ENCODE measurements at regions not wholly inside any gene's neighbourhood (a gene's known extent, or its start where the extent isn't known, plus 50 kb on each side); places are given as distances from the start of the nearest gene placed in this dataset.
"Not testable (repeated sequence)": the region's sequence is repeated elsewhere in the genome, so short reads cannot be mapped to it uniquely, and the experiment has no call there.

DNA sequence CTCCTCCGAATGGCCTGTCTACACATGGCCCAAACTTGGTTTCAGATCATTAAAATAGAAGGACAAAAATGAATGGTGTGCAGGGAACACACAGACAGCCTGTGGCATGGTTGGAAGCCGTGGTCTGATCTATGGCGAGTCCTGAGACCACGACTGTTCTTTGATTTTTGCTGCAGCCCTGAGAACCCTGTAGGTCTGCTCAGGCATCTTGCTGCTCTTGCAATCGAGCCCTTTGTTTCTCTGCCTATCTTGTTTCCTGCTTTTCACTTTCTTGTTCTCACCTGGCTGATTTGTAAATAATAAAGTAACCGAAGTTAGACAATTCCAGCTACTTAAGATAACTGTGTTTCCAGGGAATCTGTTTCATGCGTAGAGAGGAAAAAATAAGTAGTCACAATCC lies 54.1 kb upstream of the NBPF9 start:
- not testable (repeated sequence) for H3K4me3 ChIP-seq (ENCODE audit: insufficient read length, low read depth); H3K9me3 ChIP-seq (ENCODE audit: insufficient read depth, low read length); H3K27me3 ChIP-seq (ENCODE audit: insufficient read depth, insufficient read length); H3K36me3 ChIP-seq (ENCODE audit: insufficient read depth, insufficient read length, low read length); H3K9ac ChIP-seq (ENCODE audit: insufficient read length, low read depth); H3K4me1 ChIP-seq (ENCODE audit: insufficient read depth, insufficient read length); DNase-seq (ENCODE audit: low read depth, low spot score)

GRCh38 chr1:149158308-149158707 lies 55.0 kb upstream of the NBPF9 start:
- DNase-seq (ENCODE audit: low read depth, low spot score); H3K9ac ChIP-seq (ENCODE audit: insufficient read length, low read depth); H3K4me1 ChIP-seq (ENCODE audit: insufficient read depth, insufficient read length); H3K9me3 ChIP-seq (ENCODE audit: insufficient read depth, low read length); H3K4me3 ChIP-seq (ENCODE audit: insufficient read length, low read depth); H3K36me3 ChIP-seq (ENCODE audit: insufficient read depth, insufficient read length, low read length); H3K27me3 ChIP-seq (ENCODE audit: insufficient read depth, insufficient read length): not testable (repeated sequence)

DNA sequence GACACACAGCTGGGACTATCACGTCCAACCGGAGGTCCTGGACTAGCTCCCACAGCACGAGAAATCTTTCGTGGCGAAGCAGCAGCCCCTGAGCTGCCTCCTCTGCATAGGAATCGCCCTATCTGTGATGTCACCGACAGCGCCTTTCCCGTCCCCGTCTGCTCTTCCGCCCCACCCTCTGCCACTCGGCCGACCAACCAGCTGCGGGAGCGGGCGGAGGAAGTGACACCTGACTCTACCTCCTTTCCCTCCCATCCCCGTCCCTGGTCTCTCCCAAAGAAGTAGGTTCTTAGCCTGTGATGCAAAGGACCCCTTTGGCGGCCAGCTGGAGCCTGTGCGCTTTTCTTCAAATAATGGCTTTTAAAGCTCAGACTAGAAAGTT lies 59.7 kb upstream of the NBPF9 start:
- DNase-seq (ENCODE audit: low read depth, low spot score); H3K9ac ChIP-seq (ENCODE audit: insufficient read length, low read depth); H3K9me3 ChIP-seq (ENCODE audit: insufficient read depth, low read length): not testable (repeated sequence)

DNA sequence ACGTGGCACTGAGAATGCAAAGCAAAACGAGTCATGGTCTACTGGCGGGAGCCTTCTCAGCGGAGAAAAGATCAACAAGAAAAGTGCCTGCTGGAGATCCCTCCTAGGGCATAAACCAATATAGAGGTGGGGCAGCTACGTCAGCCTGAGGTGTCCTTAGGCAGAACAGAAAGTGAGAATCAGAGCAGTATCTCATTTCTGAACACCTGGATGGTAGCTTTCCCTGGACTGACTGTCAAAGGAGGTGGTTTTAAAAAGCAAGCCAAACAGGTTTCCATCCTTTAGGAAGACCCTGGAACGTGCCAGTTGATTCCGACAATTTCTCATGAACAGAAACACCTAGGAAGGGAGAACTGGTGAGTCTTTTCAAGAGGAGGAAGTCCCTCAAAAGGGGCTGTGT lies 71.4 kb upstream of the NBPF9 start:
- not testable (repeated sequence) for DNase-seq (ENCODE audit: low read depth, low spot score)

More for the DNA sequence above, 59.7 kb upstream of the NBPF9 start:
- not testable (repeated sequence) for H3K36me3 ChIP-seq (ENCODE audit: insufficient read depth, insufficient read length, low read length); H3K4me1 ChIP-seq (ENCODE audit: insufficient read depth, insufficient read length); H3K27me3 ChIP-seq (ENCODE audit: insufficient read depth, insufficient read length); H3K4me3 ChIP-seq (ENCODE audit: insufficient read length, low read depth)

GRCh38 chr1:149175812-149176211 lies 72.5 kb upstream of the NBPF9 start:
- H3K4me3 ChIP-seq (ENCODE audit: insufficient read length, low read depth): not testable (repeated sequence)

More for the DNA sequence above, 71.4 kb upstream of the NBPF9 start:
- not testable (repeated sequence) for H3K9me3 ChIP-seq (ENCODE audit: insufficient read depth, low read length); H3K27me3 ChIP-seq (ENCODE audit: insufficient read depth, insufficient read length); H3K9ac ChIP-seq (ENCODE audit: insufficient read length, low read depth); H3K4me1 ChIP-seq (ENCODE audit: insufficient read depth, insufficient read length); H3K36me3 ChIP-seq (ENCODE audit: insufficient read depth, insufficient read length, low read length); H3K4me3 ChIP-seq (ENCODE audit: insufficient read length, low read depth)

DNA sequence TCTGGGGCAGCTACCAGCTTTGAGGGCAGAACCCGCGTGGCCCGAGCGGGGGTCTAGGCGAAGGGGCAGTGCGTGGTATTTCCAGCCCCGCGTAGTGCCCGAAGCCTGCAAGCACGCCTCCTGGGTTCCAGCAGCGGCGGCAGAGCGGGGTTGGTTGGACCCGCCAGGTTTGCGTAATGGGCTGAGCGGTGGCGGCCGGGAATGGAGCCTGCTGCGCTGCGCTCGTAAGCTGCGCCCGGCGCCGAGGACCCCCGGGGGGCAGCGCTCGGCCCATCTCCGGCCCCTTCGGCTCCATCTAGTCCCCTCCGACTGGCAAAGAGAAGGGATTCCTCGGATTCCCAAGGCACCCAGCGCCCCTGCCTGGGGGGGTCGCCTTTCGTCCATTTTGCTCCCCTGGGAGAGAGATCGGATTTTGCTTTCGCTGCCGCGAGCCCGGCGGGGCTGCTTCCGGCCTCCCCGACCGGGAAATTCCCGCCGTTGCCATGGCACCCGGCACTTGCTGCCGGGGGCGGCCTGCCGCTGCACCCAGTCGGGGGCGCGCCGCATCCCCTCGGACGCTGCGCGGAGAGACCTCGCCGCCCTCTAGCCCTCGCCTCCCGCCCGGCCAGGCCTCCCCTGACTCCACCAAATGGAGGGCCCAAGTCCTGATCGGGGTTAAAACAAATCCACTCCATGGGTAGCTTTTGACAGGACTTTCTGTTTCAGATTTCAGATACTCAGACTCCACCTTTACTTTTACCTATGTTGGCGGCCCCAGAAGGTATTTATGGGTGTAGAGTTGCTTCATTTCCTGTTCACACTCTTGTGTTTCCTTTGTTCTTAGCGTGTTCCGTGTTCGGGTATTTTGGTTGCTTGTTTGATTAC lies 73.3 kb upstream of the NBPF9 start:
- not testable (repeated sequence) for H3K36me3 ChIP-seq (ENCODE audit: insufficient read depth, insufficient read length, low read length); H3K4me1 ChIP-seq (ENCODE audit: insufficient read depth, insufficient read length); H3K9ac ChIP-seq (ENCODE audit: insufficient read length, low read depth); H3K27me3 ChIP-seq (ENCODE audit: insufficient read depth, insufficient read length); H3K9me3 ChIP-seq (ENCODE audit: insufficient read depth, low read length)
- peak overlapping the region; percentile 36 for H3K4me3 ChIP-seq (ENCODE audit: insufficient read length, low read depth)
- DNase-seq (ENCODE audit: low read depth, low spot score): peak; percentile 23

More at GRCh38 chr1:149175812-149176211, 72.5 kb upstream of the NBPF9 start:
- not testable (repeated sequence) for DNase-seq (ENCODE audit: low read depth, low spot score); H3K27me3 ChIP-seq (ENCODE audit: insufficient read depth, insufficient read length); H3K9ac ChIP-seq (ENCODE audit: insufficient read length, low read depth); H3K36me3 ChIP-seq (ENCODE audit: insufficient read depth, insufficient read length, low read length); H3K9me3 ChIP-seq (ENCODE audit: insufficient read depth, low read length); H3K4me1 ChIP-seq (ENCODE audit: insufficient read depth, insufficient read length)

- not testable (repeated sequence) for H3K4me1 ChIP-seq (ENCODE audit: insufficient read depth, insufficient read length); H3K4me3 ChIP-seq (ENCODE audit: insufficient read length, low read depth); H3K9ac ChIP-seq (ENCODE audit: insufficient read length, low read depth); H3K27me3 ChIP-seq (ENCODE audit: insufficient read depth, insufficient read length); DNase-seq (ENCODE audit: low read depth, low spot score); H3K9me3 ChIP-seq (ENCODE audit: insufficient read depth, low read length); H3K36me3 ChIP-seq (ENCODE audit: insufficient read depth, insufficient read length, low read length)
These were observed 87.4 kb upstream of the NBPF9 start for GRCh38 chr1:149190742-149191141.

- H3K9ac ChIP-seq (ENCODE audit: insufficient read length, low read depth); H3K9me3 ChIP-seq (ENCODE audit: insufficient read depth, low read length); H3K4me1 ChIP-seq (ENCODE audit: insufficient read depth, insufficient read length); H3K27me3 ChIP-seq (ENCODE audit: insufficient read depth, insufficient read length); H3K36me3 ChIP-seq (ENCODE audit: insufficient read depth, insufficient read length, low read length); DNase-seq (ENCODE audit: low read depth, low spot score); H3K4me3 ChIP-seq (ENCODE audit: insufficient read length, low read depth): not testable (repeated sequence)
These were observed 93.3 kb upstream of the NBPF9 start for GRCh38 chr1:149196651-149197050.

GRCh38 chr1:149200567-149200966 lies 97.2 kb upstream of the NBPF9 start:
- H3K36me3 ChIP-seq (ENCODE audit: insufficient read depth, insufficient read length, low read length); H3K4me1 ChIP-seq (ENCODE audit: insufficient read depth, insufficient read length); H3K27me3 ChIP-seq (ENCODE audit: insufficient read depth, insufficient read length); H3K9ac ChIP-seq (ENCODE audit: insufficient read length, low read depth); DNase-seq (ENCODE audit: low read depth, low spot score); H3K9me3 ChIP-seq (ENCODE audit: insufficient read depth, low read length); H3K4me3 ChIP-seq (ENCODE audit: insufficient read length, low read depth): not testable (repeated sequence)

DNA sequence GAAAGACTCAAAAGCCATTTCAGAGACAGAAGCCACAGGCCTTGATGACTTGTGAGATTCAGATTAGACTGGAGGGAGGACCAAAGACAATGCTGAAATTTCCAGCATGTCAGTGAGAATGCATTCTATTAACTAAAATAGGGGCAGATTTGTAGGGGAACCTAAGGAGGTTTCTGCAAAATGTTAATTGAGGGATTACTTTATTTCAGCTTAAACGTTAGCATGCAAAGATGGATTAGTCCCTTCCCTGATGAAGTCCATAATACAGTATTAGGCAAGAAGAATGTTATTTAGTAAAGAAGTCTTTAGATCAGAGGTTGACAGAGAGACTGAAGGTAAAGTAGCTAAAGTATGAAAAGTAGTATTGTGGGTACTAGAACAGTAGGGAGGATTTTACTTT lies 98.9 kb upstream of the NBPF9 start:
- not testable (repeated sequence) for H3K9me3 ChIP-seq (ENCODE audit: insufficient read depth, low read length); H3K27me3 ChIP-seq (ENCODE audit: insufficient read depth, insufficient read length); H3K36me3 ChIP-seq (ENCODE audit: insufficient read depth, insufficient read length, low read length); H3K4me3 ChIP-seq (ENCODE audit: insufficient read length, low read depth); H3K4me1 ChIP-seq (ENCODE audit: insufficient read depth, insufficient read length); H3K9ac ChIP-seq (ENCODE audit: insufficient read length, low read depth); DNase-seq (ENCODE audit: low read depth, low spot score)

- DNase-seq (ENCODE audit: low read depth, low spot score); H3K4me1 ChIP-seq (ENCODE audit: insufficient read depth, insufficient read length); H3K36me3 ChIP-seq (ENCODE audit: insufficient read depth, insufficient read length, low read length); H3K27me3 ChIP-seq (ENCODE audit: insufficient read depth, insufficient read length); H3K9me3 ChIP-seq (ENCODE audit: insufficient read depth, low read length); H3K4me3 ChIP-seq (ENCODE audit: insufficient read length, low read depth); H3K9ac ChIP-seq (ENCODE audit: insufficient read length, low read depth): not testable (repeated sequence)
These were observed 101.0 kb upstream of the NBPF9 start for GRCh38 chr1:149204396-149204795.

DNA sequence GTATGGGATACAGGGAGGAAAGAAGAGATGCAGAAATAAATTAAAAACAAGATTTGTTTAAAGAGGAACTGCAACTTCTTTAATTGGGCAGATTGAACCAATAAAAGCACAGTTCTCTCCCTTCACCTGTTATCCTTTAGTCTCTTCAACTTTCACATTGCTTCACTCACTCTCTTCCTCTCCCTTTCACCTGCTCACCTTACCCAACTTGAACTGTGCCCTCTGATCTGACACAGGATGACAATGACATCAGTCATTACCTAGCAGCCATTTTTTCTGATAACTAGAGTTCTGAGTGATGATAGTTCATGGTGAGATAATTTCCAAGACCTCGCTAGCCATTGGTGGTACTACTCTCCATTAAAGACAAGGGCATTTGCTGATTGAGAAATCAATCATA lies 105.5 kb upstream of the NBPF9 start:
- H3K9ac ChIP-seq (ENCODE audit: insufficient read length, low read depth); H3K4me1 ChIP-seq (ENCODE audit: insufficient read depth, insufficient read length); H3K36me3 ChIP-seq (ENCODE audit: insufficient read depth, insufficient read length, low read length); H3K4me3 ChIP-seq (ENCODE audit: insufficient read length, low read depth); H3K9me3 ChIP-seq (ENCODE audit: insufficient read depth, low read length); H3K27me3 ChIP-seq (ENCODE audit: insufficient read depth, insufficient read length); DNase-seq (ENCODE audit: low read depth, low spot score): not testable (repeated sequence)

Data from NT2/D1 (cell line).